GM12874 (cell line): ENCODE measurements at regions not wholly inside any gene's neighbourhood (a gene's known extent, or its start where the extent isn't known, plus 50 kb on each side); places are given as distances from the start of the nearest gene placed in this dataset.

Source experiments
- CTCF ChIP-seq: IDR thresholded peaks from 2 replicates; pipeline ENCODE4 v1.5.1; 2011; ENCODE audit warnings: low read depth, mild to moderate bottlenecking, control low read depth, low read length, moderate library complexity; ENCODE audit not compliant: insufficient read depth

DNA sequence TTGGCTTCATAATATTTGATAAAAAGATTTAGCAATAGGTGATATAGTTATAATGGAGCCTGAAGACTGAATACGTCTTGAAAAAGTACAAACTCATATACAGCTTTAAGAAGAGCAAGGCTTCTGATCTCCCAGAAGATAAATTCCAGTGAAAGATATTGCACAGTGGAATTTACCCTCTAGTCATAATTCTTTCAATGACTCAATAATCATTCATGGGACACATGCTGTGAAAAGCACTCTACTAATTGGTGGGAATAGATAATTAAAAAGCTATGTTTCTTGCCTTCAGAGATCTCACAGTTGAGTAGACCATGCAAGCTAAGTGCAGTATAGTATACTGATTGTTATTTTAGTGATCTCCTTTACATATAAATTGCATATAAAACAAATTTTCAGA is 538.6 kb upstream of the CYLC2 start:
- TF ChIP-seq CTCF: no peak

DNA sequence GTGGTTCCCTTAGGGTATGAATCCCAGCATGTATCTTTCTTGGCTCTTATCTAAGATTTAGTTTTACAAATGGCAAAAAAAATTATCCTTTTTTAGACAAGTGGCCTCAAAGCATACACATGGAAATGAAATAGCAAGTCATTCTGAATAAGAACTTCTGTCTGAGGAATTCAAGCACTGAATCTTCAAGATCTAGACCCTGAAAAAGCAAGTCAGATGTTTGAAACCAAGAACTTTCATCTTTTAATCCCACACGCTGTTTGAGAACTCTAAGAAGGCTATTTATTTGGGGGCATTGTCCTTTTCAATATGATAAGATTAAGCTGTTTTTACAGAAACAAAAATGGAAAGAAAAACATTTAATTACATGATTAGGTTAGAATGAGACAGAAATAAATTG is 549.2 kb upstream of the CYLC2 start:
- TF ChIP-seq CTCF: no peak

DNA sequence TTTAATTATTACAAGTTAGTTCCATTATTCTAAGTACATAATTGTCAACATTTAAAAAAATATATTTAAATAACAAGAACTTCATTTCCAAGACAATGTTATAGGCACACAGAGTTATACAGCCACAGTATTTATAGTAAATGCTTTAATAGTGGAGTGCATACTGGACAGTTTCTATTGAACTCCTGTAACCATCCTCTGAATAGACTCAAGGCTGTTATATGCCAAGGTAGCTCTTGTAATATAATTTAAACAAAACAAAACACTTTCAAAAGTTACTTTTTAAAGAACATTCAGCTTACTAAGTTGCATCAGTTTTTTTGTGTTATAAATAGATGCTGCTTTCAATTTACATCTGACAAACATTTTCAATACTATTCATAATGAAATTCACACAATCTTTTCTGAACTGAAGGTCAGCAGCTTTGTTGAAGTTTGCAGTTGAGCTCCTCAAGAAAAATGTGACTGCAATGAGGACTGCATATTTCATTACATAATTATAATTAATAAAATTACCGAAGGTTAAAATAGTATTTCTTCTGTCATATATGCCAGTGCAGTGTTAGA is 549.9 kb upstream of the CYLC2 start:
- TF ChIP-seq CTCF: no peak

GRCh38 chr9:102439583-102439982 is 555.5 kb upstream of the CYLC2 start:
- no peak for TF ChIP-seq CTCF

GRCh38 chr9:102435427-102435826 is 559.7 kb upstream of the CYLC2 start:
- no peak for TF ChIP-seq CTCF

DNA sequence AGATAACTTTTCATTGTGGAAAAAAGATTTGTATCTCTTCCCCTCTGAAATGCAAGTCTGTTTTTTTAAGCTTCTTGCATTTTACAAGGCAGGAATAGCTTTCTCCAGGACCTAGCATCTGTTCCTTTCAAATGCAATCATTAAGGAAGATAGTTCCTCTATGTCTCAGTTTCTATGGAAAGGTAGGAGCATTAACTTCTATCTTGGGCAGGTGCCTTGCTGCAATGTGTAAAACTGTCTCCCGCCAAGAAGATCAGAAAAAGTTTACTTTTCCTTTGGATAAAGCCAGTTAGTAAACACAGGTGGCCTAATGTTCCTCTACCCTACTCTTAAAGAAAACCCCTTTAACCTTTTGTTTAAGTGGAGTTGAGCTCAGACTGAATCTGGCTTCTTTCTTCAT is 560.6 kb upstream of the CYLC2 start:
- TF ChIP-seq CTCF: no peak

DNA sequence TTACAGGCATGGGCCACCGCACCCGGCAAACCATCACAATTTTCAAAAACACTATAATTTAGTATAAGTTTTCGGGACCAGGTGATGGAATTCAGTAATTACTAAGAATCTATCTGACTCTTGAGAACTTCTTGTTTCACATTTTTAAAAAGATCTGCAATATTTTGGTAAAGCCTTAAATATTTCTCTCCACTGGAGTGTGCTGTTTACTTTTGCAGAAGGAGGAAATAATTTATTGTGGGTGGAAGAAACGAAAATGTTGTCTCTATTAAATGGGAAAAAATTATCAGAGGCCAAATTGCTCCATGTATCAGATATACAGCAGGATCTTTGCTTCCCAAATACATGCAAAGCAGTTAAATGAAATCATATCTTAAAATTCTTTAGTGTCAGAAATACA is 566.8 kb upstream of the CYLC2 start:
- no peak for TF ChIP-seq CTCF
